Hematopoietic multipotent progenitor cell treated with erythropoietin and hydrocortisone succinate and interleukin-3 and kit ligand, for 15 days (in vitro differentiated cells): ENCODE measurements at regions not wholly inside any gene's neighbourhood (a gene's known extent, or its start where the extent isn't known, plus 50 kb on each side); places are given as distances from the start of the nearest gene placed in this dataset.
"Not testable (repeated sequence)": the region's sequence is repeated elsewhere in the genome, so short reads cannot be mapped to it uniquely, and the experiment has no call there.

Source experiments
- DNase-seq: peaks from one replicate; pipeline ENCODE4 v3.0.0-alpha.2; 2015; ENCODE audit warnings: low spot score

- DNase-seq: no peak
These were observed 1573.1 kb downstream of the EFNB2 start for GRCh38 chr13:104962411-104962810.

DNA sequence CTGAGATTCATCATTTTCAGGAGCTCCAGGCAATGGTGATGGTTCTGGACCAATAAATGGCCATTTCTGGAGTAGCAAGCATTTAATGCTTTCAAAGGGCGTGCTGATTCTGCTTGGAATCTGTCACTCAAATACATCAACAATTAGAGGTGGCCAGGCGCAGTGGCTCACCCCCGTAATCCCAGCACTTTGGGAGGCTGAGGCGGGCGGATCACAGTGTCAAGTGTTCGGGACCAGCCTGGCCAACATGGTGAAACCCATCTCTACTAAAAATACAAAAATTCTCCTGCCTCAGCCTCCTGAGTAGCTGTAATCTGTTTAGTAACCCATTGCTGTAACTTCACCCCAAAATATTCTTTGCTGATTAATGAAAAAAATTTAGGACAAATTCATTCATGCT is 1574.2 kb downstream of the EFNB2 start:
- DNase-seq: no peak

DNA sequence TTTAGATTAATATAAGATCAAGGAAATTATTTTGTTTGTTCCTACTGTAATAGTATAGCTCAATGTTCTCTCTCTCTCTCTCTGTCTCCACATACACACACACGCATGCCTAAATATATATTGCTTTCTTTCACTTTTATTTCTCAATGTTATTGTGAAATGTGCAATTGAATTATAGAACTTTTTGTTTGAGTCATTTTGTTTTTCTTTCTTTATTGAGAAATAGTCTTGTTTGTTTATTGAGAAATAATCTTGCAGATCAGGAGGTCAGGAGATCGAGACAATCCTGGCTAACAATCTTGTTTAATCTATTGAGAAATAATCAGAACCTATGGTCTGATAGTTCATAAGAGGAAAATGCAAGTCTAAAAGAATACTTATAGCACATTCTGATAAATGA is 1581.3 kb downstream of the EFNB2 start:
- no peak for DNase-seq

GRCh38 chr13:104953588-104953987 is 1581.9 kb downstream of the EFNB2 start:
- no peak for DNase-seq

DNA sequence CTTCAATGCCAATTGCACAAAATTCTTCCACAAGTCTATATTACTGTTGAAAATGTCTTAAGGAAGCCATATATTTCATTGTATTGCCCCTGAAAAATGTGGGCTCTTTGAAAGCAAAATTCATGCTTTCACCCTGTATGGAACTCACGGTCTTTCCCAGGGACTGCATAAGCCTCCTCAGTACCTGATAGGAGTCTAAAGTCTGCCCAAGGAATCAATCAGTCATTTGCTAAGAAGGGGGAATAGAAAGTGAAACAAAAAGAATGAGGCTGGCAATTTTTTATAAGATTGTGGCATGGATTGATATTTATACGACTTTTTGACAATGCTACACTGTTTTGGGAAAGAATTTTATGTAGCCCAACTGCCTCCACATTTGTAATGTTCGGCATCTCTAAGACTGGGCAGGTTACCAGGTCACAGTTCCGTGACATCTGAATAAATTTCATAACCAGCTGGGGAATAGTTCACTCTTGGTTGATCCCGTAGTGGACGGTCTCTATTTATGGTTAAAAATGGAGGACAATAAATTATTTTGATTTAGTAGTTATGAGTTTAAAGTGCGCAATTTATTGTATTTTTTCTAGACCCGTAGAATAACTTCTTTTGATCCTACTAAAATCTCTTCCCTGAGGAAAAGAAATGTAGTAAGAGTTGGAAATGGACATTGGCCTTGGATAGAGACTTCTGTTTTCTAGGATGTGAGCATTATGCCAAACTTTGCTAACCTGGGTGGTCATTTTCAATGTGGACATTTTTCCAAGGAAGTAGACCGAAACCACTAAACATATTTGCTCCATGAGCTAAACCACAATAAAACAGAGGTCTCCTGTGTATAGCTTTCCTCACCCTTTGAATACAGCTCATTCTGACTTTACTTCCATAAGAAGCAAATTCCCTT is 1585.4 kb downstream of the EFNB2 start:
- DNase-seq: no peak

- no peak for DNase-seq
These were observed 1591.3 kb downstream of the EFNB2 start for GRCh38 chr13:104944176-104944575.

DNA sequence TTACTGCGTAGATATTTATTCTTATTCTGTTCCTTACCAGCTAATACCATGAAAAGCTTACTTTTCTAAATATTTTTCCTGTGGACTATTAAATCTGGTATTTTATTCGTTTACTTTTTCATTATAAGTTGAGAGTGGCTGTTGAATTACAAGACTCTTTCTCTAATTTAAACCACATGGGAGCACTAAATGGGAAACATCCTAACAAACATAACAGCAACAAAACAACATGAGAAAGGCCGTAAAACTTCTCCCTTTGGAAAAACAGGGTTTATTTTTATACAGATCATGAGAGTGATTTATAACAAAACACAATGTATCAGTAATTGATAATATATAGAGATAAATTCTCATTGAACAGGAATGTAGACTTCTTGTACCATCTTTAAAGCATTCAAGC is 1592.1 kb downstream of the EFNB2 start:
- no peak for DNase-seq

- no peak for DNase-seq
These were observed 1597.6 kb downstream of the EFNB2 start for GRCh38 chr13:104937881-104938280.

- DNase-seq: no peak
These were observed 1599.2 kb downstream of the EFNB2 start for GRCh38 chr13:104936304-104936703.

DNA sequence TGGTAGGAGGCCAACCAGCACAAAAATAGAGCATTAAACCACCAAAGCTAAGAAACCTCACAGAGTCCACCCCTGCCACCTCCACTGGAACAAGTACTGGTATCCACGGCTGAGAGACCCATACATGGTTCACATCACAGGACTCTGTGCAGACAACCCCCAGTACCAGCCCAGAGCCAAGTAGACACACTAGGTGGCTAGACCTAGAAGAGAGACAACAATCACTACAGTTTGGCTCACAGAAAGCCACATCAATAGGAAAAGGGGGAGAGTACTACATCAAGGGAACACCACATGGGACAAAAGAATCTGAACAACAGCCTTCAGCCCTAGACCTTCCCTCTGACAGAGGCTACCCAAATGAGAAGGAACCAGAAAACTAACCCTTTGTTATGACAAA is 1614.9 kb downstream of the EFNB2 start:
- DNase-seq: not testable (repeated sequence)

- DNase-seq: no peak
These were observed 1615.4 kb downstream of the EFNB2 start for GRCh38 chr13:104920091-104920490.

- no peak for DNase-seq
These were observed 1635.2 kb downstream of the EFNB2 start for GRCh38 chr13:104900191-104900817.

DNA sequence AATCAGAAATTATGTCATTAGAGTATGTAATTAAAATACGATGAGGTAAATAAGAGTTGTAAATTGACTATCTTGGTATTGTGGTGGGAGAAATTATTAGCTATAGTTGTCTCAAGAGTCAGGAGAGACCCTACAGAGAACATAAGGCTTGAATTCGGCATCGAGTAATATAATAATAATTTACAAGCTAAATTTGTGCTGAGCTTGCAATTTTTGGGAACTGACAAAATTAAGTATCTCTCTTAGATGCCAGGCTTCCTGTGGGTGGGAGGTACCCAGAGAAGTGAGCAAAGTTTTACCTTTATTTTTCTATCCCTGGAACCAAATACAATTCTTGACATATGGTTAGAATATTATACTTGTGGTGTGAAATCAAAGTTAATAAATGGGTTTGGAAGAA is 1637.0 kb downstream of the EFNB2 start:
- no peak for DNase-seq

DNA sequence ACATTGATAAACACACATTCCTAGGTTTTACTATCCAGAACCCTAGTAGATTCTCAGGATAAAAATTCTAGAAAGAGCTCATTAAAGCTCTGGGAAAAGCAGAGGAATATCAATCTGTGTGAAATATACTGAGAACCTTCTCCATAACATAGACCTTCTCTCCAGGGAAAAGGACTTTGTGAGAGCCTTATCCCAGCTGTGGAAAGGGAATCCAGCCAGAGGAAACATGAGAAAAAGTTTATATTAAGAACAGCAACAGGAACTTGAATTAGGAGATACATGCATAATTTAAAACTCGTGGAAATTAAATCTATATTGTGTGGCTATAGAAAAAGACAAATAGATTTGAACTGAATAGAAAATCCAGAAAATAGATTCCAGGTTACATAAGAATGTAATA is 1639.9 kb downstream of the EFNB2 start:
- DNase-seq: no peak

GRCh38 chr13:104875038-104875754 is 1660.3 kb downstream of the EFNB2 start:
- DNase-seq: no peak

DNA sequence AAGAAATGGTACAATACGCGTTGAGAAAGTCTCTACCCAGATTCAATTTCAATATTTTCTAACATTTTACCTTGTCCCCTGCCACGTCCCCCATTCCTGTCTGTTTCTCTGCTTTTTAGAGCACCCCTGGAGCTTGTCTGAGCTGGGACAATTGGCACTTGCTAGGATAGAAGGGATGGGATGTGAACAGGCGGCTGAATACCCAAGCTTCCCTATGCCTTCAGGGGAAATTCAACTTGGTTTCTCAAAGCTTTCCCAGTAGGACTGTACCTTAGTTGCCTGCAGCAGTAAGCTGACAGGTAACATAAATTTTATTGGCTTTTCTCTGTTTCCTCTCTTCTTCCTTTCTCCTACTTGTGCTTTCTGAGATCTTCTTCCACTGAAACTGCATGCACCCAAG is 1663.3 kb downstream of the EFNB2 start:
- no peak for DNase-seq

DNA sequence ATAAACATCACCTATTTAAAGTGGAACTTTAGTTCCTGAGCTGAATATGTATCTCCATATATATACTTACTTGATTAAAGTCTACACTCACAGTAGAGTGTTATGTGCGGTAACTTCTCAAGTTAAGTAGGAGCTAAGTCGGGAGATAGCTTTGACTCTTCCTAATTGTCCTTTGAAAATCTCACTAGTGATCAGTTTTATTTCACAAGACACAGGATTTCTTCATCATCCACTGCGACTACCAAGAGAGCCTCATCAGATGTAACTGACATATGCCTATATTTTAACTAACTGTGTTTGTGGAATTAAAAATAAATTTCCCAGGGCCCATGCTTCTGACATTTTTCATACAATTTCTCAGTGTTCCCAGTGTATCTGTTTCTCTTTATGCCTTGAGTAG is 1664.0 kb downstream of the EFNB2 start:
- no peak for DNase-seq

DNA sequence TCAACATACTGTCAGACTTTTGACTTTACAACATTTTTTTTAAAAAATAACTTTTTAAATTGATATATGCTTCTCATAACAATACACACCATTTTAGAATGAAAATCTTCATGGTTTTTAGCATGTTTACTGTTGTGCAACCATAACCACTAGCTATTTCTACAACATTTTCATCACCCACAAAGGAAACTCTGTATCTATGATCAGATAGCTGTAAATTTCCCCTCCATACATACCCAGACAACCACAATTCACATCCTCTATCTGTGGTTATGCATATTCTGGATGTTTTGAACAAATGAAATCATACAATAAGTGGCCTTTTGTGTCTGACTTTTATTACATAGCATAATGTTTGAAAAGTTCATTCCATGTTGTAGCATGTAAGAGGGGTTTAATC is 1666.0 kb downstream of the EFNB2 start:
- DNase-seq: no peak

DNA sequence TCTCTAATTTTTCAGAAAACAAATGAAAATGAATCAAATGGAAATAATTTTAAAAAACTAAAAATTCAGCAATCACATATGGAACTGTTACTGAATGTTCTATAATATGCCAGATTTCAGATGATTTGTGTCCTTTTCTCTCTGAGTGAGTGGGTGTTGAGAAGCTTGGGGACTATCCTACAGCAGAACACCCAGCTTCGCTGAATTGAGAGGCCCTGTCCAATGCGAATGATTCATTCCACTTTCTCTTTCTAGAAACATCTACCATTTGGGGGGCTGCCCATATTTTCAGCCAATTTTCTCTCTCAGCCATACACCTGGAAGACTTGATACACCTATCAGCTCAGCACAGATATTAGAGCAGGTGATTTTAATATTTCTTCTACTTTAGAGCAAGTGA is 1666.7 kb downstream of the EFNB2 start:
- DNase-seq: no peak

GRCh38 chr13:104855581-104855980 is 1679.9 kb downstream of the EFNB2 start:
- no peak for DNase-seq

- DNase-seq: no peak
These were observed 1680.8 kb downstream of the EFNB2 start for GRCh38 chr13:104854698-104855097.

GRCh38 chr13:104854007-104854406 is 1681.5 kb downstream of the EFNB2 start:
- DNase-seq: no peak

DNA sequence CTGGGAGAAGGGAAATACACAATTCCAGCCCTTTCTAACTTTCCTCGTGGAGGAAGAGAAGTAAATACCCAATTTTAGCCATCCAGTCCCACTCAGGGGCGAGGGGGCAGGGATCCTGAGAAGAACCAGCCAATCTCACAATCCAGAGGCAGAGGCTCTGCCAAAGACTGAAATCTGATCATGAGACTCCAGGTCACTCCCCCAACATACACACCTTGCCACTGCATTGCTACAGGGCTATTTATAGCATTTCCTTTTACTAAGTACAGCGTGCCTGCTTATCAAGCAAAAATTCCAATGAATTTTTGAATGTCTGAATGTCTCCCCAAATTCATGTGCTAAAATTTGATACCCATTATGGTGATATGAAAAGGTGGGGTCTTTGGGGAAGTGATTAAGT is 1687.5 kb downstream of the EFNB2 start:
- DNase-seq: no peak
